Astrocyte (in vitro differentiated cells and primary cell): ENCODE measurements at regions not wholly inside any gene's neighbourhood (a gene's known extent, or its start where the extent isn't known, plus 50 kb on each side); places are given as distances from the start of the nearest gene placed in this dataset.

Source experiments
- EZH2 ChIP-seq: IDR thresholded peaks from 2 replicates; pipeline ENCODE4 v1.6.1; 2012; ENCODE audit warnings: mild to moderate bottlenecking, low read length, inconsistent platforms; ENCODE audit not compliant: insufficient read depth
- TF ChIP-seq, protein P1 (sequence below): IDR thresholded peaks from 2 replicates; pipeline ENCODE4 v1.5.1; 2011; ENCODE audit warnings: low read depth, mild to moderate bottlenecking, inconsistent platforms, low read length, moderate library complexity; ENCODE audit not compliant: insufficient read depth

DNA sequence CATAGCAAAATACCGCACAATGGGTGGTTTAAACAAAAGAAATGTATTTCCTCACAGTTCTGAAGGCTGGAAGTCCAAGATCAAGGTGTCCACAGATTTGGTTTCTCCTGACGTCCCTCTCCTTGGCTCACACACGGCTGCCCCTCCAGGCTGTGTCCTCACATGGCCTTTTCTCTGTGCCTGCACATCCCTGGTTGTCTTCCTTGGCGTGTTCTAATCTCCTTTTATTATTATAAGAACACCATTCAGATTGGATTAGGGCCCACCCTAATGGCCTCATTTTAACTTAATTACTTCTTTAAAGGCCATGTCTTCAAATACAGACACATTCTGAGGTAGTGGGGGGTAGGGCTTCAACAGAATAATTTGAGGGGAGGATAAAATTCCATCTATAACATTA is 87.9 kb downstream of the FZD1 start:
- TF ChIP-seq, protein P1, sequence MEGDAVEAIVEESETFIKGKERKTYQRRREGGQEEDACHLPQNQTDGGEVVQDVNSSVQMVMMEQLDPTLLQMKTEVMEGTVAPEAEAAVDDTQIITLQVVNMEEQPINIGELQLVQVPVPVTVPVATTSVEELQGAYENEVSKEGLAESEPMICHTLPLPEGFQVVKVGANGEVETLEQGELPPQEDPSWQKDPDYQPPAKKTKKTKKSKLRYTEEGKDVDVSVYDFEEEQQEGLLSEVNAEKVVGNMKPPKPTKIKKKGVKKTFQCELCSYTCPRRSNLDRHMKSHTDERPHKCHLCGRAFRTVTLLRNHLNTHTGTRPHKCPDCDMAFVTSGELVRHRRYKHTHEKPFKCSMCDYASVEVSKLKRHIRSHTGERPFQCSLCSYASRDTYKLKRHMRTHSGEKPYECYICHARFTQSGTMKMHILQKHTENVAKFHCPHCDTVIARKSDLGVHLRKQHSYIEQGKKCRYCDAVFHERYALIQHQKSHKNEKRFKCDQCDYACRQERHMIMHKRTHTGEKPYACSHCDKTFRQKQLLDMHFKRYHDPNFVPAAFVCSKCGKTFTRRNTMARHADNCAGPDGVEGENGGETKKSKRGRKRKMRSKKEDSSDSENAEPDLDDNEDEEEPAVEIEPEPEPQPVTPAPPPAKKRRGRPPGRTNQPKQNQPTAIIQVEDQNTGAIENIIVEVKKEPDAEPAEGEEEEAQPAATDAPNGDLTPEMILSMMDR = no peak
- TF ChIP-seq EZH2 = no peak
